Endothelial cell of umbilical vein (primary cell): ENCODE measurements at regions not wholly inside any gene's neighbourhood (a gene's known extent, or its start where the extent isn't known, plus 50 kb on each side); places are given as distances from the start of the nearest gene placed in this dataset.

Source experiments
- EZH2 ChIP-seq: IDR thresholded peaks from 2 replicates; pipeline ENCODE4 v1.6.1; 2012; ENCODE audit warnings: borderline replicate concordance, low read depth, mild to moderate bottlenecking, moderate library complexity, low read length, inconsistent platforms; ENCODE audit not compliant: severe bottlenecking
- POLR2A ChIP-seq: IDR thresholded peaks from 2 replicates; pipeline ENCODE4 v1.6.1; 2012; ENCODE audit warnings: low read depth, mild to moderate bottlenecking, control low read depth, low read length
- POLR2AphosphoS5 ChIP-seq: IDR thresholded peaks from 2 replicates; pipeline ENCODE4 v1.6.1; 2012; ENCODE audit warnings: low read depth, mild to moderate bottlenecking, control low read depth, low read length, moderate library complexity; ENCODE audit not compliant: insufficient read depth
- TF ChIP-seq, protein P1 (sequence below), 2 donors: IDR thresholded peaks; 1 replicate in 1 of 2; 2 replicates in 1 of 2; pipeline ENCODE4 v1.5.1; 2011; ENCODE audit warnings: low read length in 2 of 2, mild to moderate bottlenecking in 2 of 2, moderate library complexity in 2 of 2, control low read depth in 1 of 2, inconsistent platforms in 1 of 2, low read depth in 1 of 2; ENCODE audit not compliant: insufficient read depth in 1 of 2; ENCODE audit errors: extremely low read depth in 1 of 2

GRCh38 chr10:90313576-90314325, 544.1 kb downstream of the HTR7 start:
- TF ChIP-seq, protein P1, sequence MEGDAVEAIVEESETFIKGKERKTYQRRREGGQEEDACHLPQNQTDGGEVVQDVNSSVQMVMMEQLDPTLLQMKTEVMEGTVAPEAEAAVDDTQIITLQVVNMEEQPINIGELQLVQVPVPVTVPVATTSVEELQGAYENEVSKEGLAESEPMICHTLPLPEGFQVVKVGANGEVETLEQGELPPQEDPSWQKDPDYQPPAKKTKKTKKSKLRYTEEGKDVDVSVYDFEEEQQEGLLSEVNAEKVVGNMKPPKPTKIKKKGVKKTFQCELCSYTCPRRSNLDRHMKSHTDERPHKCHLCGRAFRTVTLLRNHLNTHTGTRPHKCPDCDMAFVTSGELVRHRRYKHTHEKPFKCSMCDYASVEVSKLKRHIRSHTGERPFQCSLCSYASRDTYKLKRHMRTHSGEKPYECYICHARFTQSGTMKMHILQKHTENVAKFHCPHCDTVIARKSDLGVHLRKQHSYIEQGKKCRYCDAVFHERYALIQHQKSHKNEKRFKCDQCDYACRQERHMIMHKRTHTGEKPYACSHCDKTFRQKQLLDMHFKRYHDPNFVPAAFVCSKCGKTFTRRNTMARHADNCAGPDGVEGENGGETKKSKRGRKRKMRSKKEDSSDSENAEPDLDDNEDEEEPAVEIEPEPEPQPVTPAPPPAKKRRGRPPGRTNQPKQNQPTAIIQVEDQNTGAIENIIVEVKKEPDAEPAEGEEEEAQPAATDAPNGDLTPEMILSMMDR (IDR thresholded peaks at IDR 0.05; ENCODE audit: extremely low read depth in 1 of 2, insufficient read depth in 1 of 2, low read depth in 1 of 2, low read length in 2 of 2) = no peak
- TF ChIP-seq POLR2A (no peak), POLR2AphosphoS5 (no peak), EZH2 (no peak)
